NCI-H2029 (cell line): ENCODE measurements at regions not wholly inside any gene's neighbourhood (a gene's known extent, or its start where the extent isn't known, plus 50 kb on each side); places are given as distances from the start of the nearest gene placed in this dataset.
"Not testable (repeated sequence)": the region's sequence is repeated elsewhere in the genome, so short reads cannot be mapped to it uniquely, and the experiment has no call there.

Source experiments
- DNase-seq: peaks from one replicate; lab custom pipeline; 2025; lab: John Stamatoyannopoulos, UW

DNA sequence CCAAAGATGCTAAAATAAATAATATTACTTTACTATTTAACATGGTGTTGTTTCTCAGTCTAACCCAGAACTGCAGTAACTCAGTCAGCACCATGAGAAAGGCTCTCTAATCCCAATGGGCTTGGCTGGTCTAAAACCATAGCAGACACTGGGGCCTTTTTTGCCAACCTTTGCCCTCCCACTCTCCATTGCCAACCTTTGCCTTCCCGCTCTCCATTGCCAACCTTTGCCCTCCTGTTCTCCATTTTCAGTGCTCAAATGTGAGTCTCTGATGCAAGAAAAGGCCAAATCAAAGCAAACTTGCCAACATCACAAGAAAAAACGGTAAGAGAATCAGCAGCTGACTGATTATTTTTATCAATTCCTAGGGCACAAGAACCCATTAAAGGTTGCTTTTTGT is 1681.2 kb downstream of the SLITRK5 start:
- DNase-seq: no peak

- no peak for DNase-seq
Observed at GRCh38 chr13:89361909-89362308, 1690.7 kb downstream of the SLITRK5 start.

- no peak for DNase-seq
Observed at GRCh38 chr13:89363144-89363543, 1692.0 kb downstream of the SLITRK5 start.

GRCh38 chr13:89372193-89372592 is 1701.0 kb downstream of the SLITRK5 start:
- DNase-seq: no peak

DNA sequence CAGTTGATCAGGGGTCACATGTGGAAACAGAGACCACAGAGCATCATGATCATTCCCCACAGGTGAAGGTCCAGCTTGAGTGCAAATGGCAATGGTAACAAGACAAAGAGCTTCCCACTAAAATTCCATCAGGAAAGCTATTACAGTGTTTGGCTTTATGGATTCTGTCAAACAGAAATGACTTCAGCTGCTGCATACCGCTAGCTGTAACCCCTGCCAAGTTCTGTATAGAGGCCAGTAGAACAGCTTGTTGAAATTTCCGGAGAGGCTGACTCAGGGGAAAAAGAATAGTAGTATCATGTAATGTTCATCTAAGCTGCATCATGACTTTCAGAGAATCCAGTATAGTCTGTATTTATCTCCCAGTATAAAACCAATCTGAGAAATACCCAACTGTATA is 1704.7 kb downstream of the SLITRK5 start:
- no peak for DNase-seq

GRCh38 chr13:89380101-89380500 is 1708.9 kb downstream of the SLITRK5 start:
- DNase-seq: no peak

GRCh38 chr13:89382981-89383380 is 1711.8 kb downstream of the SLITRK5 start:
- no peak for DNase-seq

GRCh38 chr13:89383891-89384290 is 1712.7 kb downstream of the SLITRK5 start:
- no peak for DNase-seq

DNA sequence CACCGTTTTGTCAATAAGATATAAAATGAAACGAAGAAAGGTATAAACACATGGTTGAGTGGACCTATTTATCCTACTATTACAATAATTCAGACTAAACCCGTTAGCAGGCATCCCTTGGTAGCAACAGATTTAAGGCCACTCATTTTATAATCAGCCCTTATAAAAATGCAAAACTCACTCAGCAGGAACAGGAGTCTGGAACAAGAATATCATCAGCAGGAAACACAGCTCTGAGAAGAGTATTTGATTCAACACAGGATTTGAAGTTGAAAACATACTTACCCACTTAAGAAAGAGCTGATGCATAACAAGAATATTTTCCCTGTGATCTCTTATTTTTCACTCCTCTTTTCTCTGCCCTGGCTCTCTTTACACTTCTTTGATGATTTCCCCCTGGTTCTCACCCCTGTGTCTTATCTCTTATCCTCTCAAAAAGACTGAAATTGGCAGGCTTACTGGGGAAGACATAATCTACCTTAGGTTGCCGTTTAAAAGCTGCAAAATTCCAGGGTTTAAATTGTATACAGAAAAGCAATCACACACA is 1722.7 kb downstream of the SLITRK5 start:
- DNase-seq: no peak

GRCh38 chr13:89401264-89401675 is 1730.1 kb downstream of the SLITRK5 start:
- DNase-seq: no peak

DNA sequence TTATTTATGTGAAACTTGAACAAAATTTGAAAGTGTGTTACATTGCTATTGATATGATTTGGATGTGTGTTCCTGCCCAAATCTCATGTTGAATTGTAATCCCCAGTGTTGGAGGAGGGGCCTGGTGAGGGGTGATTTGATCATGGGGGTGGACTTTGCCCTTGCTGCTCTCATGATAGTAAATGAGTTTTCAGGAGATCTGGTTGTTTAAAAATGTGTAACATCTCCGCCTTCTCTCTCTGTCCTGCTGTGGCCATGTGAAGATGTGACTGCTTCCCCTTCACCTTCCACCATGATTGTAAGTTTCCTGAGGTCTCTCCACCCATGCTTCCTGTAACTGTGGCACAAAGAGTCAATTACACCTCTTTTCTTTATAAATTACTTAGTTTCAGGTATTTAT is 1731.0 kb downstream of the SLITRK5 start:
- no peak for DNase-seq

DNA sequence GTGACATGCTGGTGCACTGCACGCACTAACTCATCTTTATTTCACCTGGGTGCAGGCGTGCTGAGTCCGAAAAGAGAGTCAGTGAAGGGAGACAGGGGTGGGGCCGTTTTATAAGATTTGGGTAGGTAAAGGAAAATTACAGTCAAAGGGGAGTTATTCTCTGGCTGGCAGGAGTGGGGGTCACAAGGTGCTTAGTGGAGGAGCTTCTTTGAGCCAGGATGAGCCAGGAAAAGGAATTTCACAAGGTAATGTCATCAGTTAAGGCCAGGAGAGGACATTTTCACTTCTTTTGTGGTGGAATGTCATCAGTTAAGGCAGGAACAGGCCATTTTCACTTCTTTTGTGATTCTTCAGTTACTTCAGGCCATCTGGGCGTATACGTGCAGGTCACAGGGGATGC is 1734.9 kb downstream of the SLITRK5 start:
- not testable (repeated sequence) for DNase-seq

- no peak for DNase-seq
Observed at GRCh38 chr13:89407357-89407756, 1736.2 kb downstream of the SLITRK5 start.

GRCh38 chr13:89432997-89433396 is 1761.8 kb downstream of the SLITRK5 start:
- no peak for DNase-seq

DNA sequence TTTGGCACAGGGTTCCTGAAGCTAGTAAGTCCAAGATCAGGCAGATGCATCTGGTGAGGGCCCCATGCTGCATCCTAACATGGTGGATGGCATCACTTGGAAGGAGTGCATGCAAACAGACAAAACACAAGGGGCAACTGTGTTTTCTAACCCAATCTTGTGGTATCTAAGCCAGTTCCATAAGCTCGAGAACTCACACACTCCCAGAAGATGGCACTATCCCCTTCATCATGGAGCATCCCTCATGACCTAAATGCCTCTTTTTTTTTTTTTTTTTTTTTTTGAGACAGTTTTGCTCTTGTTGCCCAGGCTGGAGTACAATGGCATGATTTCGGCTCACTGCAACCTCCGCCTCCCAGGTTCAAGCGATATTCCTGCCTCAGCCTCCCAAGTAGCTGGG is 1763.5 kb downstream of the SLITRK5 start:
- DNase-seq: not testable (repeated sequence)

DNA sequence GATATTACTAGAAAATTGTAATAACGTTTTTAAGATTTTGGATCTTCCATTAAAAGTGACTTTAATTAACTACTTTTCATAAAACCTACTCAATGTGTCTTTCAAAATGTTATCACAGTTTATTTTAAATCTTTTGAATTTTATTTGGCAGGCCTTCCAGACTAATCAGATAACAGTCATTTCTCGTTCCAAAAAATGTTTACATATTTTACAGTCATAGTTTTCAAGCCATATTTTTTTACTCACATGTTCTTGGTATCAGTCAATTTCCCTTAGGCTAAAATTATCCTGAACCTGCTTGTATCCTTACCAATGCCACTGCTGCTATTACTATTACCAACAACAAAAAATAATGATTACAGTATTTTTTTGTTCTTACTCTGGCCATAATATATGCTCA is 1783.5 kb downstream of the SLITRK5 start:
- DNase-seq: no peak

- DNase-seq: no peak
Observed at GRCh38 chr13:89455225-89455624, 1784.1 kb downstream of the SLITRK5 start.

- no peak for DNase-seq
Observed at GRCh38 chr13:89455741-89456140, 1784.6 kb downstream of the SLITRK5 start.

DNA sequence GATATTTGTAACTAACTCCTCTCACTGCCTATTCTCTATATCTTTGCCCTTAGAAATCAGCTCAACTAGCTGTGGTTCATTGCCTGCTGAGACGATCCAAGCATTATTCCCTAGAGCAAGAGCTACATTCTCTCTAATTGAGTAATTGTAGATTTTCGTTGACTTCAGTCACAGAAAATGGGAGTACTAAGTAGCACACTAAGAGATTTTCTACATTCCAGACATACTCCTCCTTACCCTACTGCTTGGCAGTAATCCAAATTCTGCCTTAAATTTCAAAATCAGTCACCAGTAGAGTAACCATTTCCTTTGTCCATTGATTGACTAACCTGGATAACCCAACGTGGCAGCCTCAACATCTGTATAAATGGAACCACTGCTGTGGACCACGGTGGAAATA is 1786.8 kb downstream of the SLITRK5 start:
- no peak for DNase-seq

GRCh38 chr13:89458456-89458855 is 1787.3 kb downstream of the SLITRK5 start:
- DNase-seq: no peak

DNA sequence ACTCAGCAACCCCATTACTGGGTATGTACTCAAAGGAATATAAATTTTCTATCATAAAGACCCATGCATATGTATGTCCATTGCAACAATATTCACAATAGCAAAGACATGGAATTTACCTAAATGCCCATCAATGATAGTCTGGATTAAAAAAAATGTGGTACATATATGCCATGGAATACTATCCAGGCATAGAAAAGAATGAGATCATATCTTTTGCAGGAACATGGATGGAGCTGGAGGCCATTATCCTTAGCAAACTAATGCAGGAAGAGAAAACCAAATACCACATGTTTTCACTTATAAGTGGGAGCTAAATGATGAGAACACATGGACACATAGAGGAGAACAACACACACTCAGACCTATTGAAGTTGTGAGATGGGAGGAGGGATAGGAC is 1789.7 kb downstream of the SLITRK5 start:
- not testable (repeated sequence) for DNase-seq

- DNase-seq: no peak
Observed at GRCh38 chr13:89465366-89465765, 1794.2 kb downstream of the SLITRK5 start.

DNA sequence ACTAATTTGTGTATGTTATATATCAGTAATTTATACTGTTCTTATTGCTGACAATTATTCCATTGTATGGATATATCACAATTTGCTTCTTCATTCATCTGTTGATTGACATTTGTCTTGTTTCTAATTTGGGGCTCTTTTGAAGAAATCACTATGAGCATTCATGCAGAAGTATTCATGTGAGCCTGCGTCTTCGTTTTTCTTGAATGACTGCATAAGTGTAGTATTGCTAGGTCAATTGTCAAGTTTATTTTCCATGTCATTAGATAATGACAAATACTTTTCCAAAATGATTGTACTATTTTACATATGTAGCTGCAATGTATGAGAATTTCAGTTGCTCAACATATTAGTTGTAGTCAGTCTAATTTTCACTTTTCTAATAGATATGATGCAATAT is 1796.9 kb downstream of the SLITRK5 start:
- no peak for DNase-seq

DNA sequence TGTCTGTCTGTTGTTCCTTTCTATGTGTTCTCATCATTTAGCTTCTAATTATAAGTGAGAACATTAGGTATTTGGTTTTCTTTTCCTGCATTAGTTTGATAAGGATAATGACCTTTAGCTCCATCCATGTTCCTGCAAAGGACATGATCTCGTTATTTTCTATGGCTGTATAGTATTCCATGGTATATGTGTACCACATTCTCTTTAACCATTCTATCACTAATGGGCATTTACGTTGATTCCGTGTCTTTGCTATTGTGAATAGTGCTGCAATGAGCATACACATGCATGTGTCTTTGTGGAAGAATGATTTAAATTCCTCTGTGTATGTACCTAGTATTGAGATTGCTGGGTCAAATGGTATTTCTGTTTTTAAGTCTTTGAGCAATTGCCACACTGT is 1799.7 kb downstream of the SLITRK5 start:
- DNase-seq: no peak

GRCh38 chr13:89474432-89474831 is 1803.3 kb downstream of the SLITRK5 start:
- no peak for DNase-seq
